Natural killer cell (primary cell): ENCODE measurements at regions not wholly inside any gene's neighbourhood (a gene's known extent, or its start where the extent isn't known, plus 50 kb on each side); places are given as distances from the start of the nearest gene placed in this dataset.
"Not testable (repeated sequence)": the region's sequence is repeated elsewhere in the genome, so short reads cannot be mapped to it uniquely, and the experiment has no call there.

Source experiments
- ATAC-seq, 3 donors: fragments of 150-1000 bp in 2 of 3; fragments of 200-7000 bp in 1 of 3; cut with Tn5 transposase; 1 replicate in 1 of 3; 2 replicates in 2 of 3; pipeline ENCODE4 v1.10.0; 2021; ENCODE audit warnings: mild to moderate bottlenecking in 2 of 3, moderate library complexity in 2 of 3
- DNase-seq, 2 donors: peaks; one replicate each; pipeline versions ENCODE4 v3.0.0 to v3.0.0-alpha.2; 2013 to 2021; ENCODE audit warnings: mixed read lengths in 1 of 2
- H3K27ac ChIP-seq: one replicate; pipeline ENCODE4 v1.5.1; 2013; ENCODE audit warnings: mild to moderate bottlenecking, low read length
- H3K27me3 ChIP-seq: one replicate; pipeline ENCODE4 v1.6.1; 2013; ENCODE audit warnings: low read length; ENCODE audit not compliant: control insufficient read depth, insufficient read depth
- H3K36me3 ChIP-seq: one replicate; pipeline ENCODE4 v1.6.1; 2013; ENCODE audit warnings: low read length; ENCODE audit not compliant: control insufficient read depth, insufficient read depth
- H3K4me1 ChIP-seq: one replicate; pipeline ENCODE4 v1.6.1; 2013; ENCODE audit warnings: low read length; ENCODE audit not compliant: control insufficient read depth, insufficient read depth
- H3K4me3 ChIP-seq: one replicate; pipeline ENCODE4 v1.5.1; 2013; ENCODE audit warnings: low read length
- H3K9me3 ChIP-seq: one replicate; pipeline ENCODE4 v1.6.1; 2013; ENCODE audit warnings: low read length; ENCODE audit not compliant: control insufficient read depth, insufficient read depth
- H3K27ac Mint-ChIP-seq, 2 donors: one replicate each; pipeline ENCODE4 v1.8.0; 2022; ENCODE audit warnings: mild to moderate bottlenecking in 2 of 2, mixed read lengths in 2 of 2, moderate library complexity in 1 of 2
- H3K27me3 Mint-ChIP-seq, 2 donors: one replicate each; pipeline ENCODE4 v1.8.0; 2022; ENCODE audit warnings: low read depth in 2 of 2, mixed read lengths in 2 of 2
- H3K36me3 Mint-ChIP-seq: one replicate; pipeline ENCODE4 v1.8.0; 2022; ENCODE audit warnings: mixed read lengths
- H3K4me1 Mint-ChIP-seq, 2 donors: one replicate each; pipeline ENCODE4 v1.8.0; 2022; ENCODE audit warnings: mixed read lengths in 2 of 2
- H3K4me3 Mint-ChIP-seq: one replicate; pipeline ENCODE4 v1.8.0; 2022; ENCODE audit warnings: mild to moderate bottlenecking, moderate library complexity, mixed read lengths
- H3K9me3 Mint-ChIP-seq, 2 donors: one replicate each; pipeline ENCODE4 v1.8.0; 2022; ENCODE audit warnings: mixed read lengths in 2 of 2
- CTCF ChIP-seq: fragments of 200-600 bp; IDR thresholded peaks from one replicate; pipeline ENCODE4 v1.8.0; 2022; ENCODE audit warnings: antibody characterized with exemption
- WGBS: methylation state at CpG from one replicate; pipeline ENCODE4 v1.1.7; 2013; ENCODE audit warnings: missing lambda C conversion rate; ENCODE audit not compliant: insufficient coverage; 5-methylcytosine and 5-hydroxymethylcytosine counted together
- intact Hi-C: fragments of 100-400 bp; cut with micrococcal nuclease; formaldehyde crosslinking; loops from one replicate; pipeline ENCODE4 v1.14.2; 2022

GRCh38 chr7:65477326-65477725 is 103.7 kb downstream of the ZNF92 start:
- H3K36me3 ChIP-seq = no peaks in the 10 kb centered on the region
- WGBS = 94% methylated on average over 6 of the region's 6 CpGs
- TF ChIP-seq CTCF = no peak
- ATAC-seq = no peak
- peaks cover 6 to 11% of the 10 kb centered on the region in 2 donors for H3K9me3 Mint-ChIP-seq
- H3K36me3 Mint-ChIP-seq = peaks cover 24% of the 10 kb centered on the region
- H3K4me3 Mint-ChIP-seq = peak overlapping the region; percentile 65
- H3K9me3 ChIP-seq = peaks cover 34% of the 10 kb centered on the region
- no peak for DNase-seq
- no peak overlapping the region for H3K27ac ChIP-seq
- peaks cover 74 to 81% of the 10 kb centered on the region in 2 donors for H3K4me1 Mint-ChIP-seq
- H3K27me3 ChIP-seq = no peaks in the 10 kb centered on the region
- peaks cover 58% of the 10 kb centered on the region for H3K4me1 ChIP-seq
- no peak overlapping the region for H3K4me3 ChIP-seq
- H3K27ac Mint-ChIP-seq = peak overlapping the region; percentile 69 to 74
- intact Hi-C loops = no loop called here
- no peaks in the 10 kb centered on the region for H3K27me3 Mint-ChIP-seq

- H3K9me3 Mint-ChIP-seq = peaks cover 15 to 19% of the 10 kb centered on the region in 2 donors
- peaks cover 19 to 21% of the 10 kb centered on the region in 2 donors for H3K27me3 Mint-ChIP-seq
- WGBS = 86% methylated on average over 8 of the region's 8 CpGs
- no peak overlapping the region for H3K4me3 Mint-ChIP-seq
- Histone ChIP-seq H3K27ac (no peak overlapping the region), H3K36me3 (no peaks in the 10 kb centered on the region), H3K4me3 (no peak overlapping the region), H3K27me3 (no peaks in the 10 kb centered on the region), H3K4me1 (no peaks in the 10 kb centered on the region), H3K9me3 (peaks cover 10% of the 10 kb centered on the region)
- intact Hi-C loops = no loop called here
- no peaks in the 10 kb centered on the region for H3K4me1 Mint-ChIP-seq
- ATAC-seq = no peak
- no peak overlapping the region for H3K27ac Mint-ChIP-seq
- DNase-seq = no peak
- TF ChIP-seq CTCF = no peak
- peaks cover 2% of the 10 kb centered on the region for H3K36me3 Mint-ChIP-seq
These were observed 115.7 kb downstream of the ZNF92 start for GRCh38 chr7:65489260-65489767.

- H3K4me1 Mint-ChIP-seq, H3K27me3 ChIP-seq, H3K27ac Mint-ChIP-seq, H3K4me3 Mint-ChIP-seq, H3K36me3 ChIP-seq, DNase-seq, H3K27ac ChIP-seq, H3K36me3 Mint-ChIP-seq, H3K9me3 Mint-ChIP-seq, intact Hi-C loops, ATAC-seq, H3K4me3 ChIP-seq, H3K9me3 ChIP-seq, H3K4me1 ChIP-seq: not testable (repeated sequence)
- WGBS = no CpG with 5 or more reads among the region's 2 CpGs
- peaks cover 21 to 31% of the 10 kb centered on the region in 2 donors for H3K27me3 Mint-ChIP-seq
These were observed 123.0 kb downstream of the ZNF92 start for GRCh38 chr7:65496697-65497096.

- H3K27me3 Mint-ChIP-seq = peaks cover 0 to 2% of the 10 kb centered on the region in 2 donors
- H3K27ac Mint-ChIP-seq = no peak overlapping the region
- intact Hi-C loops = no loop called here
- H3K27me3 ChIP-seq = no peaks in the 10 kb centered on the region
- H3K36me3 Mint-ChIP-seq = no peaks in the 10 kb centered on the region
- no peaks in the 10 kb centered on the region for H3K9me3 ChIP-seq
- no peak overlapping the region for H3K4me3 Mint-ChIP-seq
- H3K36me3 ChIP-seq = no peaks in the 10 kb centered on the region
- no peak for TF ChIP-seq CTCF
- H3K4me3 ChIP-seq = no peak overlapping the region
- no peaks in the 10 kb centered on the region for H3K4me1 Mint-ChIP-seq
- DNase-seq (no peak), ATAC-seq (no peak)
- no peaks in the 10 kb centered on the region for H3K4me1 ChIP-seq
- no peaks in the 10 kb centered on the region for H3K9me3 Mint-ChIP-seq
- no peak overlapping the region for H3K27ac ChIP-seq
These were observed 129.9 kb downstream of the ZNF92 start for GRCh38 chr7:65503434-65504152.

- H3K4me1 Mint-ChIP-seq, H3K36me3 ChIP-seq, H3K9me3 ChIP-seq, H3K9me3 Mint-ChIP-seq, H3K27ac Mint-ChIP-seq, H3K4me1 ChIP-seq, H3K4me3 Mint-ChIP-seq, H3K27me3 ChIP-seq, H3K27me3 Mint-ChIP-seq, H3K36me3 Mint-ChIP-seq, ATAC-seq, H3K27ac ChIP-seq, intact Hi-C loops, H3K4me3 ChIP-seq, DNase-seq: not testable (repeated sequence)
- WGBS = 86% methylated on average over 1 of the region's 1 CpG
These were observed 131.1 kb downstream of the ZNF92 start for GRCh38 chr7:65504504-65505319.

- DNase-seq, H3K27me3 Mint-ChIP-seq, H3K27ac Mint-ChIP-seq, H3K36me3 Mint-ChIP-seq, H3K4me3 Mint-ChIP-seq, H3K4me3 ChIP-seq, H3K9me3 ChIP-seq, ATAC-seq, H3K27ac ChIP-seq, H3K36me3 ChIP-seq, H3K4me1 ChIP-seq, intact Hi-C loops, H3K4me1 Mint-ChIP-seq, H3K9me3 Mint-ChIP-seq: not testable (repeated sequence)
- peaks cover 11% of the 10 kb centered on the region for H3K27me3 ChIP-seq
- WGBS = 98% methylated on average over 3 of the region's 3 CpGs
These were observed 131.6 kb downstream of the ZNF92 start for GRCh38 chr7:65505320-65505633.
